ENCODE measurements at regions not wholly inside any gene's neighbourhood (a gene's known extent, or its start where the extent isn't known, plus 50 kb on each side); places are given as distances from the start of the nearest gene placed in this dataset.

GRCh38 chr5:4991925-4992324, 148.2 kb upstream of the ADAMTS16 start:
- no peak overlapping the region for H3K4me3 Mint-ChIP-seq
- Histone ChIP-seq H3F3A (replicated peaks; ENCODE audit: low read depth) (no peaks in the 10 kb centered on the region), H3K9me2 (ENCODE audit: insufficient read depth) (no peaks in the 10 kb centered on the region), H3K4me3 (no peak overlapping the region), H3K79me2 (replicated peaks; ENCODE audit: insufficient read depth) (no peaks in the 10 kb centered on the region), H3K27ac (ENCODE audit: low read depth) (no peak overlapping the region), H3K4me2 (no peak overlapping the region), H3K4me1 (ENCODE audit: insufficient read depth) (no peaks in the 10 kb centered on the region), H4K20me1 (replicated peaks; ENCODE audit: insufficient read depth) (no peaks in the 10 kb centered on the region), H2AFZ (no peak overlapping the region), H3K27me3 (ENCODE audit: insufficient read depth) (no peaks in the 10 kb centered on the region), H3K36me3 (ENCODE audit: insufficient read depth) (no peaks in the 10 kb centered on the region)
- no peaks in the 10 kb centered on the region for H3K4me1 Mint-ChIP-seq
- no peaks in the 10 kb centered on the region for H3K36me3 Mint-ChIP-seq (ENCODE audit: low read depth)
- no peaks in the 10 kb centered on the region for H3K9me3 Mint-ChIP-seq
- peaks cover 5% of the 10 kb centered on the region for H3K27me3 Mint-ChIP-seq (ENCODE audit: insufficient read depth, low read depth, poor library complexity)
- TF ChIP-seq ETS1 (IDR thresholded peaks at IDR 0.05) = no peak
- TF ChIP-seq POLR2AphosphoS5 (IDR thresholded peaks at IDR 0.05; ENCODE audit: low read depth) = no peak
- TF ChIP-seq CTCF (conservative IDR thresholded peaks at IDR 0.05; ENCODE audit: low read depth in 2 of 2) = no peak
- TF ChIP-seq REST (IDR thresholded peaks at IDR 0.05; ENCODE audit: unreplicated experiment) = no peak
- no peak for TF ChIP-seq NANOG (IDR thresholded peaks at IDR 0.05; ENCODE audit: borderline replicate concordance)
- TF ChIP-seq EZH2phosphoT487 (IDR thresholded peaks at IDR 0.05; ENCODE audit: unreplicated experiment) = no peak
- no peak for TF ChIP-seq CREB1 (CRISPR knock-in tag; IDR thresholded peaks at IDR 0.05; ENCODE audit: low read depth)
- no peak for TF ChIP-seq EZH2 (IDR thresholded peaks at IDR 0.05; ENCODE audit: low read depth, unreplicated experiment)
- no peak for TF ChIP-seq ZNF462 (CRISPR knock-in tag; IDR thresholded peaks at IDR 0.05)
- TF ChIP-seq ZNF114 (CRISPR knock-in tag; IDR thresholded peaks at IDR 0.05) = no peak
- TF ChIP-seq STAT1 (IDR thresholded peaks at IDR 0.05; ENCODE audit: unreplicated experiment) = no peak
- no peak for TF ChIP-seq JUNB (IDR thresholded peaks at IDR 0.05; ENCODE audit: unreplicated experiment)
- no peak for TF ChIP-seq ZNF331 (CRISPR knock-in tag; IDR thresholded peaks at IDR 0.05; ENCODE audit: low read depth)
- ATAC-seq (no peak), DNase-seq (ENCODE audit: low spot score) (no peak)
- no peak overlapping the region; the same call in 1 of the 2 replicates for H3K27ac Mint-ChIP-seq

Measured in GM23338 (cell line).